Right lobe of liver (tissue), 4 donors: ENCODE measurements at regions not wholly inside any gene's neighbourhood (a gene's known extent, or its start where the extent isn't known, plus 50 kb on each side); places are given as distances from the start of the nearest gene placed in this dataset.

Experiments used
- POLR2A ChIP-seq: fragments of 450-650 bp; IDR thresholded peaks from one replicate; pipeline ENCODE4 v1.6.1; 2017; ENCODE audit warnings: antibody characterized with exemption, mild to moderate bottlenecking
- TF ChIP-seq, protein P1 (sequence below), 4 donors: fragments of 200-600 bp in 3 of 4; fragments of 450-650 bp in 1 of 4; IDR thresholded peaks; one replicate each; pipeline versions ENCODE4 v1.5.1 to v1.8.0; 2016 to 2022; ENCODE audit warnings: antibody characterized with exemption in 4 of 4, mild to moderate bottlenecking in 2 of 4
- donor health status: DM: no; HTN: no; CAD: no.
- donor health status: DM: no; HTN: no; CAD: no.
- donor health status: DM: no; HTN: yes; CAD: no.

DNA sequence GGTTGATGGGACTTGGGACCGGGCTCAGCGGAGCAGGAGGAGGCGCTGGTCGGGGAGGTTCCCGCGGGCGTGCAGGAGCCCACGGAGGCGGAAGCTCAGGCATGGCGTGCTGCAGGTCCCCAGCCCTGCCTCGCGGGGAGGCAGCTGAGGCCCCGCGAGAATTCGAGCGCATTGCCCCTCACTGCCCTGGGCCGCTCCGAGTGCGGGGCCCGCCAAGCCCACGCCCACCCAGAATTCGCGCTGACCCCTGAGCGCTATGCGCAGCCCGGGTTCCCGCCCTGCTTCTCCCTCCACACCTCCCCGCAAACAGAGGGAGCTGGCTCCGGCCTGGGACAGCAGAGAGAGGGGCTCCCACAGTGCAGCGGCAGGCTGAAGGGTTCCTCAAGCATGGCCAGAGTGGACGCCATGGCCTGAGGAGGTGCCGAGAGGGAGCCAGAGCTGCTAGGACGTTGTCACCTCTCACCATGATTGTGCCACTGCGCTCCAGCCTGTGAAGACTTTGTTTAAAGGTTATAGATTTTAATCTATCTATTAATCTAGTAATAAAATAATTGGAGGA, 357.2 kb upstream of the RGPD4 start:
- TF ChIP-seq, protein P1, sequence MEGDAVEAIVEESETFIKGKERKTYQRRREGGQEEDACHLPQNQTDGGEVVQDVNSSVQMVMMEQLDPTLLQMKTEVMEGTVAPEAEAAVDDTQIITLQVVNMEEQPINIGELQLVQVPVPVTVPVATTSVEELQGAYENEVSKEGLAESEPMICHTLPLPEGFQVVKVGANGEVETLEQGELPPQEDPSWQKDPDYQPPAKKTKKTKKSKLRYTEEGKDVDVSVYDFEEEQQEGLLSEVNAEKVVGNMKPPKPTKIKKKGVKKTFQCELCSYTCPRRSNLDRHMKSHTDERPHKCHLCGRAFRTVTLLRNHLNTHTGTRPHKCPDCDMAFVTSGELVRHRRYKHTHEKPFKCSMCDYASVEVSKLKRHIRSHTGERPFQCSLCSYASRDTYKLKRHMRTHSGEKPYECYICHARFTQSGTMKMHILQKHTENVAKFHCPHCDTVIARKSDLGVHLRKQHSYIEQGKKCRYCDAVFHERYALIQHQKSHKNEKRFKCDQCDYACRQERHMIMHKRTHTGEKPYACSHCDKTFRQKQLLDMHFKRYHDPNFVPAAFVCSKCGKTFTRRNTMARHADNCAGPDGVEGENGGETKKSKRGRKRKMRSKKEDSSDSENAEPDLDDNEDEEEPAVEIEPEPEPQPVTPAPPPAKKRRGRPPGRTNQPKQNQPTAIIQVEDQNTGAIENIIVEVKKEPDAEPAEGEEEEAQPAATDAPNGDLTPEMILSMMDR (IDR thresholded peaks at IDR 0.05): no peak
- TF ChIP-seq POLR2A: no peak
